MM.1S (cell line): ENCODE measurements at regions not wholly inside any gene's neighbourhood (a gene's known extent, or its start where the extent isn't known, plus 50 kb on each side); places are given as distances from the start of the nearest gene placed in this dataset.

Experiments
- DNase-seq: peaks from one replicate; pipeline ENCODE4 v3.0.0-alpha.2; 2015
- H2AFZ ChIP-seq: fragments of 300-600 bp; sonication (generic); 2 replicates; pipeline ENCODE4 v1.6.0; 2016; ENCODE audit warnings: antibody characterized with exemption, low read length
- H3F3A ChIP-seq: fragments of 300-600 bp; sonication (generic); 2 replicates; pipeline ENCODE4 v1.6.1; 2016; ENCODE audit warnings: mild to moderate bottlenecking, antibody characterized with exemption, low read length, moderate library complexity, mixed read lengths; ENCODE audit not compliant: insufficient read depth
- H3K27ac ChIP-seq: fragments of 300-600 bp; sonication (generic); 2 replicates; pipeline ENCODE4 v1.5.1; 2016; ENCODE audit warnings: mild to moderate bottlenecking, low read length
- H3K27me3 ChIP-seq: fragments of 300-600 bp; sonication (generic); replicated peaks from 2 replicates; pipeline ENCODE4 v1.6.0; 2016; ENCODE audit warnings: low read length; ENCODE audit not compliant: insufficient read depth
- H3K36me3 ChIP-seq: fragments of 300-600 bp; sonication (generic); replicated peaks from 2 replicates; pipeline ENCODE4 v1.6.1; 2016; ENCODE audit warnings: mild to moderate bottlenecking, low read length, mixed read lengths; ENCODE audit not compliant: insufficient read depth
- H3K4me1 ChIP-seq: fragments of 300-600 bp; sonication (generic); 2 replicates; pipeline ENCODE4 v1.6.1; 2016; ENCODE audit warnings: low read length, mixed read lengths
- H3K4me2 ChIP-seq: fragments of 300-600 bp; sonication (generic); 2 replicates; pipeline ENCODE4 v1.6.0; 2016; ENCODE audit warnings: low read depth, low read length
- H3K4me3 ChIP-seq: fragments of 300-600 bp; sonication (generic); 2 replicates; pipeline ENCODE4 v1.5.1; 2016; ENCODE audit warnings: low read length, mixed read lengths
- H3K79me2 ChIP-seq: fragments of 300-600 bp; sonication (generic); 2 replicates; pipeline ENCODE4 v1.6.1; 2016; ENCODE audit warnings: mixed run types, low read length, mixed read lengths
- H3K9ac ChIP-seq: fragments of 300-600 bp; sonication (generic); 2 replicates; pipeline ENCODE4 v1.6.1; 2016; ENCODE audit warnings: low read length, mixed read lengths
- H3K9me2 ChIP-seq: fragments of 300-600 bp; sonication (generic); replicated peaks from 2 replicates; pipeline ENCODE4 v1.6.1; 2016; ENCODE audit warnings: mild to moderate bottlenecking, low read length, mixed read lengths; ENCODE audit not compliant: insufficient read depth
- H3K9me3 ChIP-seq: fragments of 300-600 bp; sonication (generic); replicated peaks from 2 replicates; pipeline ENCODE4 v1.6.1; 2016; ENCODE audit warnings: mild to moderate bottlenecking, low read length, mixed read lengths; ENCODE audit not compliant: insufficient read depth
- H4K20me1 ChIP-seq: fragments of 300-600 bp; sonication (generic); 2 replicates; pipeline ENCODE4 v1.6.1; 2016; ENCODE audit warnings: mild to moderate bottlenecking, low read length, moderate library complexity, mixed read lengths; ENCODE audit not compliant: insufficient read depth
- CTCF ChIP-seq: fragments of 300-600 bp; sonication (generic); IDR thresholded peaks from 2 replicates; pipeline ENCODE4 v1.5.1; 2016; ENCODE audit warnings: antibody characterized with exemption, low read length, mixed read lengths
- EZH2 ChIP-seq: fragments of 300-600 bp; sonication (generic); optimal IDR thresholded peaks from 2 replicates; pipeline ENCODE3; 2017; ENCODE audit warnings: low read depth, mild to moderate bottlenecking, antibody characterized with exemption, low read length, mixed read lengths
- EZH2phosphoT487 ChIP-seq: fragments of 300-600 bp; sonication (generic); IDR thresholded peaks from 2 replicates; pipeline ENCODE4 v1.6.1; 2018; ENCODE audit warnings: antibody characterized with exemption, low read length

GRCh38 chr4:26183017-26183416 lies 137.8 kb upstream of the RBPJ start:
- Histone ChIP-seq H3K9me3 (no peaks in the 10 kb centered on the region), H3K27ac (no peak overlapping the region), H3K4me3 (no peak overlapping the region), H3K9me2 (no peaks in the 10 kb centered on the region), H3K27me3 (no peaks in the 10 kb centered on the region), H2AFZ (no peak overlapping the region), H3K9ac (no peak overlapping the region), H3K36me3 (no peaks in the 10 kb centered on the region), H3K4me1 (no peaks in the 10 kb centered on the region), H3K4me2 (no peak overlapping the region), H3K79me2 (no peaks in the 10 kb centered on the region), H4K20me1 (no peaks in the 10 kb centered on the region), H3F3A (no peaks in the 10 kb centered on the region)
- no peak for TF ChIP-seq CTCF
- no peak for TF ChIP-seq EZH2
- TF ChIP-seq EZH2phosphoT487, result no peak
- DNase-seq, result no peak

GRCh38 chr4:26185436-26185835 lies 135.4 kb upstream of the RBPJ start:
- no peak for TF ChIP-seq EZH2
- no peak for TF ChIP-seq EZH2phosphoT487
- no peak for TF ChIP-seq CTCF

DNA sequence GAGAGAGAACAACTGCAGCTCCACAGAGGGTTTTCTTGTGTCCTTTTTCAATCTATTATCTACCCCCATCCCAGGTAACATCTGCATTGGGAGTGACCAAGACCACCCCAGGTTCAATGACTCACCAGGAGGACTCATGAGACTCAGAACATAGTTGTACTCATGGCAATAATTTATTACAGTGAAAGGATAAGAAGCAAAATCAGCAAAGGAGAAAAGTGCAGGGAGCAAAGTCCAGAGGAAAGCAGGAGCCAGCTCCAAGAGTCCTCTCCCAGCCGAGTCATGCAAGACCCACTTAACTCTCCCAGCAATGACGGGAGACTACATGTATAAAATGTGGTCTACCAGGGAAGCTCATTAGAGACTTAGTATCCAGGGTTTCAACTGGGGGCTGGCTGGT lies 129.5 kb upstream of the RBPJ start:
- Histone ChIP-seq H3K9ac (no peak overlapping the region), H4K20me1 (no peaks in the 10 kb centered on the region), H3F3A (no peaks in the 10 kb centered on the region), H3K36me3 (no peaks in the 10 kb centered on the region), H3K4me2 (no peak overlapping the region), H3K4me1 (no peaks in the 10 kb centered on the region), H3K4me3 (no peak overlapping the region), H3K27ac (no peak overlapping the region), H3K27me3 (no peaks in the 10 kb centered on the region), H3K9me2 (no peaks in the 10 kb centered on the region), H3K79me2 (no peaks in the 10 kb centered on the region), H3K9me3 (no peaks in the 10 kb centered on the region), H2AFZ (no peak overlapping the region)
- no peak for DNase-seq
- TF ChIP-seq EZH2 (no peak), EZH2phosphoT487 (no peak), CTCF (no peak)

More at GRCh38 chr4:26185436-26185835, 135.4 kb upstream of the RBPJ start:
- no peak for DNase-seq
- no peaks in the 10 kb centered on the region for H3F3A ChIP-seq
- H2AFZ ChIP-seq, result no peak overlapping the region
- H3K27ac ChIP-seq, result no peak overlapping the region
- H3K79me2 ChIP-seq, result no peaks in the 10 kb centered on the region
- H3K36me3 ChIP-seq, result no peaks in the 10 kb centered on the region
- no peak overlapping the region for H3K4me2 ChIP-seq
- H4K20me1 ChIP-seq, result no peaks in the 10 kb centered on the region
- no peaks in the 10 kb centered on the region for H3K27me3 ChIP-seq
- H3K4me1 ChIP-seq, result no peaks in the 10 kb centered on the region
- H3K4me3 ChIP-seq, result no peak overlapping the region
- H3K9me2 ChIP-seq, result no peaks in the 10 kb centered on the region
- H3K9me3 ChIP-seq, result no peaks in the 10 kb centered on the region
- H3K9ac ChIP-seq, result no peak overlapping the region
